Smooth muscle cell (in vitro differentiated cells): ENCODE measurements at regions not wholly inside any gene's neighbourhood (a gene's known extent, or its start where the extent isn't known, plus 50 kb on each side); places are given as distances from the start of the nearest gene placed in this dataset.

Experiments
- DNase-seq: peaks from one replicate; lab custom pipeline; 2025; ENCODE audit not compliant: unreplicated experiment; lab: John Stamatoyannopoulos, UW
- H2AFZ ChIP-seq: fragments of 200-600 bp; sonication (generic); 2 replicates; pipeline ENCODE4 v1.6.0; 2016; ENCODE audit warnings: antibody characterized with exemption, low read depth, mild to moderate bottlenecking
- H3F3A ChIP-seq: fragments of 200-600 bp; sonication (generic); 2 replicates; pipeline ENCODE4 v1.6.0; 2017; ENCODE audit warnings: antibody characterized with exemption, low read depth
- H3K27ac ChIP-seq: fragments of 200-600 bp; sonication (generic); 2 replicates; pipeline ENCODE4 v1.5.1; 2016; ENCODE audit warnings: low read depth, mild to moderate bottlenecking
- H3K27me3 ChIP-seq: fragments of 200-600 bp; sonication (generic); 2 replicates; pipeline ENCODE4 v1.6.1; 2016; ENCODE audit warnings: low read depth, mild to moderate bottlenecking
- H3K36me3 ChIP-seq: fragments of 200-600 bp; sonication (generic); 2 replicates; pipeline ENCODE4 v1.5.1; 2016; ENCODE audit warnings: low read depth
- H3K4me1 ChIP-seq: fragments of 200-600 bp; sonication (generic); 2 replicates; pipeline ENCODE4 v1.5.1; 2016; ENCODE audit warnings: low read depth
- H3K4me2 ChIP-seq: fragments of 200-600 bp; sonication (generic); 2 replicates; pipeline ENCODE4 v1.6.0; 2016; ENCODE audit warnings: mild to moderate bottlenecking
- H3K4me3 ChIP-seq: fragments of 200-600 bp; sonication (generic); 2 replicates; pipeline ENCODE4 v1.5.1; 2016; ENCODE audit warnings: mild to moderate bottlenecking
- H3K79me2 ChIP-seq: fragments of 200-600 bp; sonication (generic); 2 replicates; pipeline ENCODE4 v1.6.0; 2016; ENCODE audit warnings: low read depth, mild to moderate bottlenecking
- H3K9ac ChIP-seq: fragments of 200-600 bp; sonication (generic); 2 replicates; pipeline ENCODE4 v1.6.0; 2016; ENCODE audit warnings: low read depth
- H3K9me3 ChIP-seq: fragments of 200-600 bp; sonication (generic); replicated peaks from 2 replicates; pipeline ENCODE4 v1.5.1; 2016; ENCODE audit warnings: low read depth
- H4K20me1 ChIP-seq: fragments of 200-600 bp; sonication (generic); 2 replicates; pipeline ENCODE4 v1.6.0; 2016; ENCODE audit warnings: low read depth
- CTCF ChIP-seq: fragments of 200-600 bp; sonication (generic); IDR thresholded peaks from 2 replicates; pipeline ENCODE4 v1.5.1; 2017; ENCODE audit warnings: borderline replicate concordance, mild to moderate bottlenecking, antibody characterized with exemption; ENCODE audit not compliant: insufficient read depth, poor library complexity, severe bottlenecking
- WGBS: methylation state at CpG from one replicate; pipeline ENCODE4 v1.1.7; 2016; ENCODE audit warnings: low lambda C conversion rate; 5-methylcytosine and 5-hydroxymethylcytosine counted together

- no peaks in the 10 kb centered on the region for H3K36me3 ChIP-seq
- H2AFZ ChIP-seq: no peak overlapping the region
- no peaks in the 10 kb centered on the region for H3K79me2 ChIP-seq
- no peak overlapping the region for H3K4me3 ChIP-seq
- H3K27ac ChIP-seq: no peak overlapping the region
- H3K4me1 ChIP-seq: peaks cover 7% of the 10 kb centered on the region
- H3K9ac ChIP-seq: no peak overlapping the region
- no peaks in the 10 kb centered on the region for H3K9me3 ChIP-seq
- no peak overlapping the region for H3K4me2 ChIP-seq
- no peak for TF ChIP-seq CTCF
- no peaks in the 10 kb centered on the region for H4K20me1 ChIP-seq
- H3K27me3 ChIP-seq: no peaks in the 10 kb centered on the region
- no peak for DNase-seq
- no peaks in the 10 kb centered on the region for H3F3A ChIP-seq
- 54% methylated on average over 3 of the region's 3 CpGs for WGBS
These were observed 313.9 kb downstream of the BMPER start for GRCh38 chr7:34219153-34219718.

GRCh38 chr7:34220506-34221185 lies 315.3 kb downstream of the BMPER start:
- no peaks in the 10 kb centered on the region for H3K36me3 ChIP-seq
- no peaks in the 10 kb centered on the region for H4K20me1 ChIP-seq
- DNase-seq: no peak
- H3K4me3 ChIP-seq: no peak overlapping the region
- H3K4me2 ChIP-seq: no peak overlapping the region
- H3F3A ChIP-seq: no peaks in the 10 kb centered on the region
- H3K27me3 ChIP-seq: no peaks in the 10 kb centered on the region
- no peaks in the 10 kb centered on the region for H3K79me2 ChIP-seq
- H2AFZ ChIP-seq: no peak overlapping the region
- WGBS: 87% methylated on average over 4 of the region's 4 CpGs
- TF ChIP-seq CTCF: no peak
- no peaks in the 10 kb centered on the region for H3K9me3 ChIP-seq
- H3K4me1 ChIP-seq: peaks cover 7% of the 10 kb centered on the region
- H3K9ac ChIP-seq: no peak overlapping the region
- H3K27ac ChIP-seq: no peak overlapping the region

- Histone ChIP-seq H4K20me1 (no peaks in the 10 kb centered on the region), H3F3A (no peaks in the 10 kb centered on the region), H3K36me3 (no peaks in the 10 kb centered on the region), H3K27ac (no peak overlapping the region), H3K4me2 (no peak overlapping the region), H3K79me2 (no peaks in the 10 kb centered on the region), H3K9ac (no peak overlapping the region), H3K9me3 (no peaks in the 10 kb centered on the region), H3K27me3 (no peaks in the 10 kb centered on the region), H2AFZ (no peak overlapping the region), H3K4me3 (no peak overlapping the region), H3K4me1 (peaks cover 7% of the 10 kb centered on the region)
- no peak for TF ChIP-seq CTCF
- no peak for DNase-seq
These were observed 317.0 kb downstream of the BMPER start for GRCh38 chr7:34222316-34222715.

GRCh38 chr7:34222722-34223121 lies 317.4 kb downstream of the BMPER start:
- no peaks in the 10 kb centered on the region for H3F3A ChIP-seq
- H3K79me2 ChIP-seq: no peaks in the 10 kb centered on the region
- no peaks in the 10 kb centered on the region for H3K9me3 ChIP-seq
- no peak overlapping the region for H3K27ac ChIP-seq
- H3K4me2 ChIP-seq: no peak overlapping the region
- peaks cover 7% of the 10 kb centered on the region for H3K4me1 ChIP-seq
- H3K27me3 ChIP-seq: no peaks in the 10 kb centered on the region
- H3K36me3 ChIP-seq: no peaks in the 10 kb centered on the region
- no peak overlapping the region for H3K9ac ChIP-seq
- H3K4me3 ChIP-seq: no peak overlapping the region
- DNase-seq: no peak
- H4K20me1 ChIP-seq: no peaks in the 10 kb centered on the region
- H2AFZ ChIP-seq: no peak overlapping the region
- WGBS: 76% methylated on average over 1 of the region's 1 CpG
- TF ChIP-seq CTCF: no peak
